ENCODE measurements at regions not wholly inside any gene's neighbourhood (a gene's known extent, or its start where the extent isn't known, plus 50 kb on each side); places are given as distances from the start of the nearest gene placed in this dataset.

GRCh38 chr6:128768187-128768586, 114.8 kb upstream of the LAMA2 start:
- Histone ChIP-seq H3K27ac (no peak overlapping the region), H3K9me3 (ENCODE audit: low read depth) (peaks cover 3% of the 10 kb centered on the region), H3K36me3 (replicated peaks; ENCODE audit: insufficient read depth, low read depth) (no peaks in the 10 kb centered on the region), H3K4me3 (no peak overlapping the region), H3K27me3 (no peaks in the 10 kb centered on the region), H4K20me1 (ENCODE audit: insufficient read depth, poor library complexity, severe bottlenecking) (no peaks in the 10 kb centered on the region), H3K9me2 (replicated peaks; ENCODE audit: insufficient read depth) (no peaks in the 10 kb centered on the region), H2AFZ (no peak overlapping the region), H3K4me2 (no peak overlapping the region), H3K79me2 (no peaks in the 10 kb centered on the region), H3K4me1 (ENCODE audit: insufficient read depth) (no peaks in the 10 kb centered on the region)
- WGBS (ENCODE audit: low lambda C conversion rate, missing lambda C conversion rate): 66% methylated on average over 2 of the region's 2 CpGs
- no peak for TF ChIP-seq CTCF (IDR thresholded peaks at IDR 0.05; ENCODE audit: poor library complexity)
- TF ChIP-seq EZH2 (IDR thresholded peaks at IDR 0.05; ENCODE audit: borderline replicate concordance): no peak
- TF ChIP-seq EZH2phosphoT487 (IDR thresholded peaks at IDR 0.05; ENCODE audit: low read depth, severe bottlenecking, unreplicated experiment): no peak
- no peak for DNase-seq (ENCODE audit: low spot score)

- Histone ChIP-seq H3K4me1 (ENCODE audit: insufficient read depth) (no peaks in the 10 kb centered on the region), H3K9me3 (ENCODE audit: low read depth) (peaks cover 2% of the 10 kb centered on the region), H3K4me2 (no peak overlapping the region), H3K36me3 (replicated peaks; ENCODE audit: insufficient read depth, low read depth) (no peaks in the 10 kb centered on the region), H3K79me2 (no peaks in the 10 kb centered on the region), H2AFZ (no peak overlapping the region), H3K27me3 (no peaks in the 10 kb centered on the region), H3K9me2 (replicated peaks; ENCODE audit: insufficient read depth) (no peaks in the 10 kb centered on the region), H3K27ac (no peak overlapping the region), H4K20me1 (ENCODE audit: insufficient read depth, poor library complexity, severe bottlenecking) (no peaks in the 10 kb centered on the region), H3K4me3 (no peak overlapping the region)
- 57% methylated on average over 1 of the region's 1 CpG for WGBS (ENCODE audit: low lambda C conversion rate, missing lambda C conversion rate)
- TF ChIP-seq EZH2phosphoT487 (IDR thresholded peaks at IDR 0.05; ENCODE audit: low read depth, severe bottlenecking, unreplicated experiment): no peak
- TF ChIP-seq EZH2 (IDR thresholded peaks at IDR 0.05; ENCODE audit: borderline replicate concordance): no peak
- no peak for TF ChIP-seq CTCF (IDR thresholded peaks at IDR 0.05; ENCODE audit: poor library complexity)
- DNase-seq (ENCODE audit: low spot score): no peak
Measured at GRCh38 chr6:128767705-128768104, 115.2 kb upstream of the LAMA2 start.

GRCh38 chr6:128767150-128767549, 115.8 kb upstream of the LAMA2 start:
- H3K9me2 ChIP-seq (replicated peaks; ENCODE audit: insufficient read depth): no peaks in the 10 kb centered on the region
- WGBS (ENCODE audit: low lambda C conversion rate, missing lambda C conversion rate): 76% methylated on average over 1 of the region's 1 CpG
- no peaks in the 10 kb centered on the region for H3K27me3 ChIP-seq

More at GRCh38 chr6:128767150-128767549, 115.8 kb upstream of the LAMA2 start:
- no peaks in the 10 kb centered on the region for H3K4me1 ChIP-seq (ENCODE audit: insufficient read depth)
- H3K27ac ChIP-seq: no peak overlapping the region
- no peak overlapping the region for H3K4me2 ChIP-seq
- H3K79me2 ChIP-seq: no peaks in the 10 kb centered on the region
- H3K36me3 ChIP-seq (replicated peaks; ENCODE audit: insufficient read depth, low read depth): no peaks in the 10 kb centered on the region
- no peaks in the 10 kb centered on the region for H4K20me1 ChIP-seq (ENCODE audit: insufficient read depth, poor library complexity, severe bottlenecking)
- H3K9me3 ChIP-seq (ENCODE audit: low read depth): no peaks in the 10 kb centered on the region
- H3K4me3 ChIP-seq: no peak overlapping the region
- no peak for DNase-seq (ENCODE audit: low spot score)
- TF ChIP-seq CTCF (IDR thresholded peaks at IDR 0.05; ENCODE audit: poor library complexity) (no peak), EZH2 (IDR thresholded peaks at IDR 0.05; ENCODE audit: borderline replicate concordance) (no peak), EZH2phosphoT487 (IDR thresholded peaks at IDR 0.05; ENCODE audit: low read depth, severe bottlenecking, unreplicated experiment) (no peak)
- H2AFZ ChIP-seq: no peak overlapping the region
